ENCODE measurements at regions not wholly inside any gene's neighbourhood (a gene's known extent, or its start where the extent isn't known, plus 50 kb on each side); places are given as distances from the start of the nearest gene placed in this dataset.

DNA sequence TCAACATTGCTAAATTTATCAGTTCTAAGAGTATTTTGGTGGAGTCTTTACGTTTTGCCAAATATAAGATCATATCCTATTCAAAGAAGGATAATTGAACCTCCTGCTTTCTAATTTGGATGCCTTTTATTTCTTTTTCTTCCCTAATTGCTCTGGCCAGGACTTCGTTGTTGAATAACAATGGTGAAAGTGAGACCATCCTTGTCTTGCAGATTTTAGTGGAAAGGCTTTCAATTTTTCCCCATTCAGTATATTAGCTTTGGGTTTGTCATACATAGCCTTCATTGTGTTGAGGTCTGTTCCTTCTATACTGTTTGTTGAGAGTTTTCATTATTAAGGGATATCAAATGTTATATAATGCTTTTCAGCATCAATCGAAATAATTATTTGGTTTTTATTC is 1974.2 kb upstream of the ACO1 start:
- Histone ChIP-seq H3K9me3 (no peaks in the 10 kb centered on the region), H3K27ac (no peak overlapping the region), H3K4me1 (ENCODE audit: insufficient read depth) (no peaks in the 10 kb centered on the region), H3K27me3 (no peaks in the 10 kb centered on the region), H3K4me3 (no peak overlapping the region), H3K36me3 (no peaks in the 10 kb centered on the region)
- 73 to 84% (median 81%) methylated on average over 3 of the region's 3 CpGs for WGBS, 3 donors
- intact Hi-C loops (cut with DNase I): no loop called here
- no peak for DNase-seq
- TF ChIP-seq POLR2A (IDR thresholded peaks at IDR 0.05): no peak
- TF ChIP-seq EP300 (IDR thresholded peaks at IDR 0.05): no peak
- TF ChIP-seq, protein P1, sequence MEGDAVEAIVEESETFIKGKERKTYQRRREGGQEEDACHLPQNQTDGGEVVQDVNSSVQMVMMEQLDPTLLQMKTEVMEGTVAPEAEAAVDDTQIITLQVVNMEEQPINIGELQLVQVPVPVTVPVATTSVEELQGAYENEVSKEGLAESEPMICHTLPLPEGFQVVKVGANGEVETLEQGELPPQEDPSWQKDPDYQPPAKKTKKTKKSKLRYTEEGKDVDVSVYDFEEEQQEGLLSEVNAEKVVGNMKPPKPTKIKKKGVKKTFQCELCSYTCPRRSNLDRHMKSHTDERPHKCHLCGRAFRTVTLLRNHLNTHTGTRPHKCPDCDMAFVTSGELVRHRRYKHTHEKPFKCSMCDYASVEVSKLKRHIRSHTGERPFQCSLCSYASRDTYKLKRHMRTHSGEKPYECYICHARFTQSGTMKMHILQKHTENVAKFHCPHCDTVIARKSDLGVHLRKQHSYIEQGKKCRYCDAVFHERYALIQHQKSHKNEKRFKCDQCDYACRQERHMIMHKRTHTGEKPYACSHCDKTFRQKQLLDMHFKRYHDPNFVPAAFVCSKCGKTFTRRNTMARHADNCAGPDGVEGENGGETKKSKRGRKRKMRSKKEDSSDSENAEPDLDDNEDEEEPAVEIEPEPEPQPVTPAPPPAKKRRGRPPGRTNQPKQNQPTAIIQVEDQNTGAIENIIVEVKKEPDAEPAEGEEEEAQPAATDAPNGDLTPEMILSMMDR (IDR thresholded peaks at IDR 0.05): no peak

DNA sequence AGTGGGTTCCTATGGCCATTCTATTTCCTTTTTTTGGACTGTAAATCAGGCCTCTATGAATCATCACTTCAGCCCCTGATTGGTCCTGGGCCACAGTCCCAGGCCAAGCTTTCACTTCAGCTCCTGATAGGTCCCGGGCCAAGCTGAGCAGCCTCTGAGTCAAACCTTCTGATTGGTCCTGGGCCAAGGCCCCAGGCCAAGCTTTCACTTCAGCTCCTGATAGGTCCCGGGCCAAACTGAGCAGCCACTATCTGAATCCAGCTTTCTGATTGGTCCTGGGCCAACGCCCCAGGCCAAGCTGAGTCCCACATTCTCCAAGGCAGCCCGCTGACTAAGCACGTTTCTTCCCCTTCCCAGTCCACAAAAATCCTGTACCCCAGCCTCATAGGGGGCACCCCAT is 1972.9 kb upstream of the ACO1 start:
- no peaks in the 10 kb centered on the region for H3K36me3 ChIP-seq
- no peaks in the 10 kb centered on the region for H3K4me1 ChIP-seq (ENCODE audit: insufficient read depth)
- intact Hi-C loops (cut with DNase I): no loop called here
- TF ChIP-seq EP300 (IDR thresholded peaks at IDR 0.05): no peak
- no peak for TF ChIP-seq POLR2A (IDR thresholded peaks at IDR 0.05)
- TF ChIP-seq, protein P1 (IDR thresholded peaks at IDR 0.05): no peak
- no peak overlapping the region for H3K27ac ChIP-seq
- H3K9me3 ChIP-seq: no peaks in the 10 kb centered on the region
- H3K4me3 ChIP-seq: no peak overlapping the region
- 80 to 86% (median 83%) methylated on average over 5 of the region's 5 CpGs for WGBS, 3 donors
- H3K27me3 ChIP-seq: no peaks in the 10 kb centered on the region
- DNase-seq: peak in 1 of 5 donors; percentile 12

DNA sequence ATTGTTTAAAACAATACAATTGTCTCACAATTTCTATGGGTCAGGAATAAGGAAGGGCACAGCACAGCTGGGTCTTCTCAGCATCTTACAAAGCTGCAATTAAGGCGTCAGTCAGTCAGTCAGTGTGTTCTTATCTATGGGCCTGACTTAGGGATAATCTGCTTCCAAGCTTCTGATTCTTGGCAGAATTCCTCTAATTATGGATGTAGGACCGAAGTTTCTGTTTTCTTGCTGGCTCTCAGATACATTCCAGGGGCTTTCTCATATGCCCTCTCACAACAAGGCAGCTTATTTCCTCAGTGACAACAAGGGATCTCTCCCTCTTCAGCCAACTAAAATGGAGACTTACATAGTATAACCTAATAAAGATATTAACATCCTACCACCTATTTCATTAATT is 1925.3 kb upstream of the ACO1 start:
- H3K36me3 ChIP-seq: no peaks in the 10 kb centered on the region
- no peak overlapping the region for H3K4me3 ChIP-seq
- WGBS, 3 donors: 6 to 15% (median 10%) methylated on average over 2 of the region's 2 CpGs
- no peak overlapping the region for H3K27ac ChIP-seq
- H3K9me3 ChIP-seq: no peaks in the 10 kb centered on the region
- no peaks in the 10 kb centered on the region for H3K4me1 ChIP-seq (ENCODE audit: insufficient read depth)
- TF ChIP-seq POLR2A (IDR thresholded peaks at IDR 0.05): no peak
- TF ChIP-seq, protein P1 (IDR thresholded peaks at IDR 0.05): no peak
- no peak for TF ChIP-seq EP300 (IDR thresholded peaks at IDR 0.05)
- H3K27me3 ChIP-seq: no peaks in the 10 kb centered on the region
- no peak for DNase-seq
- intact Hi-C loops (cut with DNase I): no loop called here

DNA sequence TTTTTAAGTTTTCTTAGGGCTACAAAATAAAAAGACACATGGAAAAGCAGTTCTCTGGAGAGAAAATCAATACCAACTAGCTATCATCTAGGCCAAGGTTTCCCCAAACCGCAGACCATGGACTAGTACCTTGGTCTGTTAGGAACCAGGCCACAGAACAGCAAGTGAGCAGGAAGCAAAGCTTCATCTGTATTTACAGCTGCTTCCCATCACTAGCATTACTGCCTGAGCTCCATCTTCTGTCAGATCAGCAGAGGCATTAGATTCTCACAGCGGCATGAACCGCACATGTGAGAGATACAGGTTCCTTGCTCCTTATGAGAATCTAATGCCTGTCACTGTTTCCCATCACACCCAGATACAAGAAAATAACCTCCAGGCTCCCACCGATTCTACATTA is 1907.6 kb upstream of the ACO1 start:
- no peak for DNase-seq
- Histone ChIP-seq H3K9me3 (no peaks in the 10 kb centered on the region), H3K36me3 (no peaks in the 10 kb centered on the region), H3K27ac (no peak overlapping the region), H3K4me1 (ENCODE audit: insufficient read depth) (no peaks in the 10 kb centered on the region), H3K27me3 (no peaks in the 10 kb centered on the region), H3K4me3 (no peak overlapping the region)
- TF ChIP-seq, protein P1 (IDR thresholded peaks at IDR 0.05): no peak
- TF ChIP-seq EP300 (IDR thresholded peaks at IDR 0.05): no peak
- no peak for TF ChIP-seq POLR2A (IDR thresholded peaks at IDR 0.05)
- intact Hi-C loops (cut with DNase I): no loop called here
- 84 to 89% (median 85%) methylated on average over 4 of the region's 4 CpGs for WGBS, 3 donors

DNA sequence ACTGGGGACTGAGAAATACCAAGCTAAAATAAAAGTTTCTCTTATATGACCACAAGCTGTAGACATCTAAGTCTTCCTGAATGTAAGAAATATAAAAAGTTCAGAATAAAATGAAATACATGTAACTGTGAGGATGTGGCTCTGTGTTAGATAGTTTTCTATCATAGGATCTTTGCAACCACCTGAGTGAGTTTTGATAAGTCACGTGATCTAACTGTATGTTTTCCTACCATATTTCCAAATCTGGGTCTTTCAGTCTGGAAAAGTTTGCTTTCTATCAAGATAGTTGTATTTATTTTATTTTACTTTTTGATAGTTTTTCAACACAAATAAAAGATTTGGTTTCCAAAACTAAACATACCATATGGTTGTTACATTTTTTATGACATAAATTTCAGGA is 1905.8 kb upstream of the ACO1 start:
- DNase-seq: no peak
- H3K4me3 ChIP-seq: no peak overlapping the region
- WGBS, 3 donors: 55 to 80% (median 71%) methylated on average over 1 of the region's 1 CpG
- H3K4me1 ChIP-seq (ENCODE audit: insufficient read depth): no peaks in the 10 kb centered on the region
- intact Hi-C loops (cut with DNase I): no loop called here
- no peak for TF ChIP-seq POLR2A (IDR thresholded peaks at IDR 0.05)
- TF ChIP-seq, protein P1 (IDR thresholded peaks at IDR 0.05): no peak
- no peak for TF ChIP-seq EP300 (IDR thresholded peaks at IDR 0.05)
- H3K27me3 ChIP-seq: no peaks in the 10 kb centered on the region
- no peak overlapping the region for H3K27ac ChIP-seq
- no peaks in the 10 kb centered on the region for H3K9me3 ChIP-seq
- no peaks in the 10 kb centered on the region for H3K36me3 ChIP-seq

Measured in ovary (tissue), 7 donors.